Astrocyte (in vitro differentiated cells and primary cell): ENCODE measurements at regions not wholly inside any gene's neighbourhood (a gene's known extent, or its start where the extent isn't known, plus 50 kb on each side); places are given as distances from the start of the nearest gene placed in this dataset.

Source experiments
- CTCF ChIP-seq: IDR thresholded peaks from 2 replicates; pipeline ENCODE4 v1.5.1; 2011; ENCODE audit warnings: low read depth, mild to moderate bottlenecking, inconsistent platforms, low read length, moderate library complexity; ENCODE audit not compliant: insufficient read depth
- EZH2 ChIP-seq: IDR thresholded peaks from 2 replicates; pipeline ENCODE4 v1.6.1; 2012; ENCODE audit warnings: mild to moderate bottlenecking, low read length, inconsistent platforms; ENCODE audit not compliant: insufficient read depth

- TF ChIP-seq CTCF (no peak), EZH2 (no peak)
These were observed 1096.1 kb upstream of the NXPH2 start for GRCh38 chr2:139876321-139876720.
